GM19397 (cell line): ENCODE measurements at regions not wholly inside any gene's neighbourhood (a gene's known extent, or its start where the extent isn't known, plus 50 kb on each side); places are given as distances from the start of the nearest gene placed in this dataset.
"Not testable (repeated sequence)": the region's sequence is repeated elsewhere in the genome, so short reads cannot be mapped to it uniquely, and the experiment has no call there.

Experiments used
- ATAC-seq: cut with Tn5 transposase; IDR thresholded peaks from one replicate; pipeline ENCODE4 v1.9.1; 2021; ENCODE audit warnings: mild to moderate bottlenecking, moderate library complexity; ENCODE audit not compliant: unreplicated experiment

- no peak for ATAC-seq
Measured at GRCh38 chr21:15306271-15306670, 241.5 kb upstream of the NRIP1 start.

- no peak for ATAC-seq
Measured at GRCh38 chr21:15308333-15308732, 243.5 kb upstream of the NRIP1 start.

GRCh38 chr21:15309022-15309590, 244.3 kb upstream of the NRIP1 start:
- ATAC-seq, result no peak

GRCh38 chr21:15309721-15310120, 244.9 kb upstream of the NRIP1 start:
- no peak for ATAC-seq

- ATAC-seq, result no peak
Measured at GRCh38 chr21:15311510-15311909, 246.7 kb upstream of the NRIP1 start.

- ATAC-seq, result not testable (repeated sequence)
Measured at GRCh38 chr21:15317034-15317433, 252.2 kb upstream of the NRIP1 start.

GRCh38 chr21:15319727-15320126, 254.9 kb upstream of the NRIP1 start:
- no peak for ATAC-seq

GRCh38 chr21:15324542-15324941, 259.7 kb upstream of the NRIP1 start:
- no peak for ATAC-seq

- ATAC-seq, result no peak
Measured at GRCh38 chr21:15326032-15326867, 261.4 kb upstream of the NRIP1 start.

- no peak for ATAC-seq
Measured at GRCh38 chr21:15327637-15328265, 263.0 kb upstream of the NRIP1 start.

- ATAC-seq, result no peak
Measured at GRCh38 chr21:15329191-15329590, 264.4 kb upstream of the NRIP1 start.

GRCh38 chr21:15330872-15331271, 266.1 kb upstream of the NRIP1 start:
- no peak for ATAC-seq

GRCh38 chr21:15332572-15332971, 267.8 kb upstream of the NRIP1 start:
- ATAC-seq, result no peak

GRCh38 chr21:15333136-15333710, 268.4 kb upstream of the NRIP1 start:
- ATAC-seq, result no peak

GRCh38 chr21:15333951-15334350, 269.2 kb upstream of the NRIP1 start:
- no peak for ATAC-seq

GRCh38 chr21:15343066-15343465, 278.3 kb upstream of the NRIP1 start:
- no peak for ATAC-seq

GRCh38 chr21:15352009-15352408, 287.2 kb upstream of the NRIP1 start:
- no peak for ATAC-seq

GRCh38 chr21:15353546-15353945, 288.7 kb upstream of the NRIP1 start:
- no peak for ATAC-seq

GRCh38 chr21:15354516-15354915, 289.7 kb upstream of the NRIP1 start:
- ATAC-seq, result no peak

- ATAC-seq, result no peak
Measured at GRCh38 chr21:15355066-15355465, 290.3 kb upstream of the NRIP1 start.

GRCh38 chr21:15359251-15359650, 294.5 kb upstream of the NRIP1 start:
- no peak for ATAC-seq

GRCh38 chr21:15362458-15362857, 297.7 kb upstream of the NRIP1 start:
- ATAC-seq, result no peak
